Fibroblast of the aortic adventitia (primary cell): ENCODE measurements at regions not wholly inside any gene's neighbourhood (a gene's known extent, or its start where the extent isn't known, plus 50 kb on each side); places are given as distances from the start of the nearest gene placed in this dataset.

Source experiments
- DNase-seq: peaks from one replicate; pipeline ENCODE4 v3.0.0-alpha.2; 2010; ENCODE audit warnings: low read depth
- H3K4me3 ChIP-seq: 2 replicates; pipeline ENCODE4 v1.5.1; 2011; ENCODE audit warnings: low read depth, mild to moderate bottlenecking, control low read depth, low read length, moderate library complexity
- CTCF ChIP-seq: IDR thresholded peaks from 2 replicates; pipeline ENCODE4 v1.5.1; 2011; ENCODE audit warnings: mild to moderate bottlenecking, low read length, control low read depth, inconsistent platforms; ENCODE audit not compliant: insufficient read depth

GRCh38 chr20:59399426-59400099 is 99.2 kb downstream of the EDN3 start:
- no peak for DNase-seq
- no peak overlapping the region for H3K4me3 ChIP-seq
- TF ChIP-seq CTCF = no peak

DNA sequence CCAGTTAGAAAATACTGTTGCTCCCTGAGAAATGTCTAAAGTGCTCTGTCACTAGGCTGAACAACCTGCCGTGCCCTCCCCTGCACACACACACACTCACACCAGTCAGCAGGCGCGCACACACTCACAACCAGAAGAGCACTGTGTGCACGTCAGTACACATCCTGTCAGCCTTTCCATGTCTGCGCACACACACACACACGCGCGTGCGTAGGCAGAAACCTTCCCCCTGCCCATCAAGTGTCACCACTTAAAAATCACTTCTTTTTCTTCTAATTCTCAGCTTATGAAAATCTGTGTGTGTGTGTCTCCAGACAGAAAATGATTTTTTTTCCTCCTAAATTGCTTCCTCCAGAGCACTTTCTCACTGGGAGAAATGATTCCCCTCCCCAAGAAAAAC is 100.3 kb downstream of the EDN3 start:
- TF ChIP-seq CTCF = no peak
- no peak for DNase-seq

DNA sequence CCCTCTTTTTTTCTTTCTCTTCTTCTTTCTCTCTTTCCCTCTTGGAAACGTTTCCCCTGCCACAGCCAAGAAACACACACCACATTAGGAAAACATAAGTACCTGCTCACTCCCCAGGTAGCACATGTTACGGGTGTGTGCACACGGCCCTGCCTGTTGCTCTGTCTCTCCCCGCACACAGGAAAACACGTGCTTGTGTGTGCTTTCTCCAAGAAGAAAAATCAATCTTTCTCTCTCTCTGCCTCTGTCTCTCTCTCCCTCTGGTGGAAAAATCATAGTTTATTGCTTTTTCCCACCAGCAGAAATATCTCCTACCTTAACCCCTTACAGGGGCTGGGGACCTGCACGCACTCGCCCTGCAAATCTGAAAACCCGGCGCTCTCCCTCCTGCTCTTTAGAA is 102.3 kb downstream of the EDN3 start:
- no peak overlapping the region for H3K4me3 ChIP-seq
- no peak for TF ChIP-seq CTCF
- no peak for DNase-seq

More for the DNA sequence above, 100.3 kb downstream of the EDN3 start:
- H3K4me3 ChIP-seq = no peak overlapping the region

- DNase-seq = no peak
- peak; percentile 43 for TF ChIP-seq CTCF
- no peak overlapping the region for H3K4me3 ChIP-seq
Measured at GRCh38 chr20:59403261-59403961, 103.0 kb downstream of the EDN3 start.

GRCh38 chr20:59403962-59404314 is 103.5 kb downstream of the EDN3 start:
- H3K4me3 ChIP-seq = no peak overlapping the region
- no peak for DNase-seq
- TF ChIP-seq CTCF = no peak

DNA sequence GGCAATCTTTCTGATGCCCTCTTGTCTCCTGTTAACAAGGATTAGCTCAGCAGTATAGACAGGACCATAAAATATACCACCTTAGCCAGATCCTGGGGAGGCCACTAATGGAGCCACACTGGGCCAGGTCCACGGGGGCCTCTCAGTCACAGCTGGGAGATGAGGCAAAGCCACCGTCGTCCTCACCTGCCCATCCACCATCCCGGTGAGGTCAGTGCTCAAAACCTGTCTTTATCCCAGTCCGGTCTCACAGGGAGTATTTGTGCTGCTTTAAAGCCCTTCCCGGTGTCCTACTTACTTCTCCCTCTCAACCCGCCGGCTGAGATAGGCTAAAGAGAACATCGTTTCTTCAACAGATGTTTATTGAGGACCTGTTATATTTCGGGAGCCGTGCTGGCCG is 104.3 kb downstream of the EDN3 start:
- no peak for TF ChIP-seq CTCF
- no peak overlapping the region for H3K4me3 ChIP-seq
- DNase-seq = no peak
